ENCODE measurements at regions not wholly inside any gene's neighbourhood (a gene's known extent, or its start where the extent isn't known, plus 50 kb on each side); places are given as distances from the start of the nearest gene placed in this dataset.

DNA sequence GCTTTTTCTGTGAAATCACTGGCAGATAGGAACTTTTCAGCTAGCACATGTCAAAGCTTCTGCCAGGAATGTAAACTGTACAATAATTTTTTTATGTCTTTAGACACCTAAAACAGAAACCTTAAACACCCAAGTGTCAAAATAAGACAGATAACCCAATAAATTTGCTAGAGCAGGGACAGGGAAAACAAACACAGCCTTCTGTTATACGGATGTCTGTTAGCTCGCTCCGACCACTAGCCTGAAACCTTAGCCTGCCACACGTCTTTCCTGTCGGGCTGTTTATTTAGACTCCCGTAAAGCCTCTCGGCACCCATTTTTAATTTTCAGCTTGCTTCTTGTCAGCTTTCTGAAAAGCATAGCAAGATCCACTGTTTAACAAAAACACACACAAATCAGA is 355.4 kb upstream of the SLC24A2 start:
- TF ChIP-seq, protein P1, sequence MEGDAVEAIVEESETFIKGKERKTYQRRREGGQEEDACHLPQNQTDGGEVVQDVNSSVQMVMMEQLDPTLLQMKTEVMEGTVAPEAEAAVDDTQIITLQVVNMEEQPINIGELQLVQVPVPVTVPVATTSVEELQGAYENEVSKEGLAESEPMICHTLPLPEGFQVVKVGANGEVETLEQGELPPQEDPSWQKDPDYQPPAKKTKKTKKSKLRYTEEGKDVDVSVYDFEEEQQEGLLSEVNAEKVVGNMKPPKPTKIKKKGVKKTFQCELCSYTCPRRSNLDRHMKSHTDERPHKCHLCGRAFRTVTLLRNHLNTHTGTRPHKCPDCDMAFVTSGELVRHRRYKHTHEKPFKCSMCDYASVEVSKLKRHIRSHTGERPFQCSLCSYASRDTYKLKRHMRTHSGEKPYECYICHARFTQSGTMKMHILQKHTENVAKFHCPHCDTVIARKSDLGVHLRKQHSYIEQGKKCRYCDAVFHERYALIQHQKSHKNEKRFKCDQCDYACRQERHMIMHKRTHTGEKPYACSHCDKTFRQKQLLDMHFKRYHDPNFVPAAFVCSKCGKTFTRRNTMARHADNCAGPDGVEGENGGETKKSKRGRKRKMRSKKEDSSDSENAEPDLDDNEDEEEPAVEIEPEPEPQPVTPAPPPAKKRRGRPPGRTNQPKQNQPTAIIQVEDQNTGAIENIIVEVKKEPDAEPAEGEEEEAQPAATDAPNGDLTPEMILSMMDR (conservative IDR thresholded peaks at IDR 0.05; ENCODE audit: low read length): no peak
- TF ChIP-seq EZH2phosphoT487 (IDR thresholded peaks at IDR 0.05; ENCODE audit: borderline replicate concordance, low read depth, low read length): no peak

All from OCI-LY7 (cell line).